BJ (cell line): ENCODE measurements at regions not wholly inside any gene's neighbourhood (a gene's known extent, or its start where the extent isn't known, plus 50 kb on each side); places are given as distances from the start of the nearest gene placed in this dataset.

ENCODE experiments used
- CTCF ChIA-PET: fragments of 350-600 bp; formaldehyde crosslinking; extraction: SDS; loops from one replicate; lab custom pipeline; 2021; ENCODE audit warnings: antibody characterized with exemption, inconsistent platforms; lab: Yijun Ruan, JAX
- POLR2A ChIA-PET: fragments of 300-600 bp; sonication (Branson Sonifier 250); formaldehyde crosslinking; extraction: SDS; loops from one replicate; lab custom pipeline; 2021; ENCODE audit warnings: antibody characterized with exemption; lab: Charles Lee
- DNase-seq: peaks from one replicate; pipeline ENCODE4 v3.0.0-alpha.2; 2011; ENCODE audit warnings: low read depth
- H3K27me3 ChIP-seq: 2 replicates; pipeline ENCODE4 v1.6.0; 2011; ENCODE audit warnings: low read length; ENCODE audit not compliant: control insufficient read depth, insufficient read depth
- H3K36me3 ChIP-seq: 2 replicates; pipeline ENCODE4 v1.5.1; 2011; ENCODE audit warnings: low read length; ENCODE audit not compliant: control insufficient read depth, insufficient read depth
- H3K4me3 ChIP-seq: 2 replicates; pipeline ENCODE4 v1.5.1; 2011; ENCODE audit warnings: low read depth, mild to moderate bottlenecking, control low read depth, low read length
- CTCF ChIP-seq: IDR thresholded peaks from 2 replicates; pipeline ENCODE4 v1.5.1; 2011; ENCODE audit warnings: low read depth, mild to moderate bottlenecking, control low read depth, inconsistent platforms, low read length, moderate library complexity; ENCODE audit not compliant: insufficient read depth

DNA sequence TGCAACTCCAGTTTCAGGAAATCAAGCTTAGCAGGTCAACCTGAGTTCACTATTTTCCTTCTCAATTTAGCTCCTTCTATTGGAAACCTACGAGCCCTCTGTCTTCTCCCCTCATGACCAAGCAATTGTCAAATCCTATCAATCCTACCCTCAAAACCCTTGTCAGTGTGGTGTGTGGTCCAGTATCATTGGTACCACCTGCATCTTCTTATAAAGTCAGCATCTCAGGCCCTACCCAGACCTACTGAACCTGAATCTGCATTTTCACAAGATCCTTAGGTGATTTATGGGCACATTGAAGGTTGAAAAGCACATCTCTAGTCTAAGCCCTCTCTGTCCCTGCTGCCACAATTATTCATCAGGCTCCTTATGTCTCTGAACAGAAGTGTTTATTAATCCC is 77.6 kb upstream of the NR4A3 start:
- no peak for TF ChIP-seq CTCF
- ChIA-PET POLR2A (no interaction called here), CTCF (no interaction called here)

DNA sequence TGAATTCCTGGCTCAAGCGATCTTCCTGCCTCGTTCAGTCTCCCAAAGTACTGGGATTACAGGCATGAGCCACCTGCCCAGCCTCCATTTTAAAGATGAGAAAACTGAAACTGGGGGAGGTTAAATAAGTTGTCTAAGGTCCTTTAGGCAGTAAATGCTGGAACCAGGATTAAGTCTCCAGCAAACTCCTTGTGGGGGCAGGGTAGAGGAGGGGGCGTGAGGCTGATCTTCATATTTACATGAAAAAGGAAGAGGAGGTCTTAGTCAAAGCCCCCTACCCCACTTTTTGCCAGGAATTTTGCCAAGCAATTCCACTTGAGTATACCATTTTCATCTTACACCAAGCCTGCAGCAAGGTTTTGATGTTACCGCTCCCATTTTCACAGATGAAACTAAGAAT is 76.6 kb upstream of the NR4A3 start:
- ChIA-PET POLR2A (no interaction called here), CTCF (no interaction called here)
- DNase-seq, result no peak
- Histone ChIP-seq H3K27me3 (no peaks in the 10 kb centered on the region), H3K4me3 (no peak overlapping the region), H3K36me3 (no peaks in the 10 kb centered on the region)
- TF ChIP-seq CTCF, result no peak

More for the DNA sequence above, 77.6 kb upstream of the NR4A3 start:
- DNase-seq, result no peak
- Histone ChIP-seq H3K4me3 (no peak overlapping the region), H3K27me3 (no peaks in the 10 kb centered on the region), H3K36me3 (no peaks in the 10 kb centered on the region)

DNA sequence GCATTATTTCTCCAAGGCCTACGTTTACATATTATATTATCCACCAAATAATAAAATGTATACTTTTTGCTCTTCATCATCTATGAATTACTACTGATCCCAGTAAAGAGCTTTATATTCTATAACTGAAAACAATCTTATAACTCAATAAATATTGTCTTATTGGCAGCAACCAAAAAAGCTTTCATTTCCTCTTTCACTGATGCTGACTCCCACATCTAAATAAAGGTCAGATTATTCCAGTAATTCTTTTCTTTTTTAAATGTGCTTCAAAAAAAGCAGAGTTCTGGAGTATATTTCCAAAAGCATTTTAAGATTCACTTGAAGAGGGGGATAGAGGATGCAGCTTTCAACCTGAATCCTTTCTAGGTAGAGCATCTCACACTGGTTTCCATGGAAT is 75.3 kb upstream of the NR4A3 start:
- POLR2A ChIA-PET, result no interaction called here
- DNase-seq, result no peak
- CTCF ChIA-PET, result no interaction called here

DNA sequence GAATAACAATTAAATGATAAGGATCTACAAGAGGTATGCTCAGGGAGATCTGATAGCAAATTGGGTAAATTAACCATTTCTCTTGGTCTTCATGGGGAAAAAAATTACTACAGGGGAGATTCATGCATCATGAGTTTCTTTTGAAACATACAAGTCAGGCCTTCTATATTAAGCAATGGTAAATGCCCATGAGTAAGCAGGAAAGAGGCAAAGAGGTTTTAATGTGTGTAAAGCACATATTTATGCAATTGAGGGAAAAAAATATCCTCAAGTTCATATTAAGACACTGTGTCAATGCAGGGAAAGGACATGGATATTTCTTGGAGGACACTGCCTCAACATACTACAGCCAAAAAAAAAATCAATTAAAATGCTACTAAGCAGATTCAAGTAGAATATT is 73.4 kb upstream of the NR4A3 start:
- ChIA-PET POLR2A (no interaction called here), CTCF (no interaction called here)
- H3K27me3 ChIP-seq, result no peaks in the 10 kb centered on the region
- H3K4me3 ChIP-seq, result no peak overlapping the region
- no peaks in the 10 kb centered on the region for H3K36me3 ChIP-seq
- TF ChIP-seq CTCF, result no peak
- no peak for DNase-seq

More for the DNA sequence above, 75.3 kb upstream of the NR4A3 start:
- H3K27me3 ChIP-seq, result no peaks in the 10 kb centered on the region
- no peaks in the 10 kb centered on the region for H3K36me3 ChIP-seq
- H3K4me3 ChIP-seq, result no peak overlapping the region
- no peak for TF ChIP-seq CTCF

DNA sequence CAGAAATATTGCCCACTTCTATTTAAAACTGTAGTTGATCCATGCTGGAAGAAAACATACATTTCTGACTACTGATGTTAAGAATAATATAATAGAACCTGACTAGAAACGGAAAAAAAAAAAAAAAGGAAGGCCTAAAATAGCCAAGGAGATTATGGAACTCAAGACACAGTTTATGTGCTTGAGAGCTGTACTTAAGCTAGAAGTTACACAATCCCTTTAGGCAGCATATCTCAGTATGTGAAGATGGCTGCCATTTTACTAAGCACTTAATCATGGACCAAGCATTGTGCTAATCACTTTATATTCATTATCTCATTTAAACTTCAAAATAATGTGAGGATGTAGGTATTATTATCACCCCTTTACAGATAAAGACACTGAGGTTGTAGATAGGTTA is 73.0 kb upstream of the NR4A3 start:
- POLR2A ChIA-PET, result no interaction called here
- no peak for TF ChIP-seq CTCF
- no peak overlapping the region for H3K4me3 ChIP-seq
- CTCF ChIA-PET, result no interaction called here
- DNase-seq, result no peak
- no peaks in the 10 kb centered on the region for H3K36me3 ChIP-seq
- no peaks in the 10 kb centered on the region for H3K27me3 ChIP-seq
